Dermis blood vessel endothelial cell (primary cell): ENCODE measurements at regions not wholly inside any gene's neighbourhood (a gene's known extent, or its start where the extent isn't known, plus 50 kb on each side); places are given as distances from the start of the nearest gene placed in this dataset.
"Not testable (repeated sequence)": the region's sequence is repeated elsewhere in the genome, so short reads cannot be mapped to it uniquely, and the experiment has no call there.

Experiments
- DNase-seq: peaks from one replicate; pipeline ENCODE4 v3.0.0; 2010

DNA sequence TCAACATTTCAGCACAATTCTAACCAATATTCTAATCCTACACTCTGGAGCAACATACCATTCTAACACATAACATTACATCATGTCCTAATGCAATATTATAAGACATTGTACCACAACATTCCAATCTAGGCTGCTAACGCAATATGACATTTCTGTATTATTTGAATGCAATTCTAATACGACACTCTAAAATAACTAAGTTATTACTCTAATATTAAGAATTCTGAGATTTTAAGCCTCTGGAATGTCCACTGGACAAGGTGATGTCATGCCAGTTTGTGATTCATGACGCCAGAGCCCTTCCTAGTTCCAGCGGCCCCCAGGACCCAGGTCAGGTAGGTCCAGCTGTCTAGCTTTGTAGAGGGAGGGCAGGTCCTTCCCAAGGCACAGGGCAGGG lies 69.7 kb upstream of the SIRPA start:
- DNase-seq = no peak

DNA sequence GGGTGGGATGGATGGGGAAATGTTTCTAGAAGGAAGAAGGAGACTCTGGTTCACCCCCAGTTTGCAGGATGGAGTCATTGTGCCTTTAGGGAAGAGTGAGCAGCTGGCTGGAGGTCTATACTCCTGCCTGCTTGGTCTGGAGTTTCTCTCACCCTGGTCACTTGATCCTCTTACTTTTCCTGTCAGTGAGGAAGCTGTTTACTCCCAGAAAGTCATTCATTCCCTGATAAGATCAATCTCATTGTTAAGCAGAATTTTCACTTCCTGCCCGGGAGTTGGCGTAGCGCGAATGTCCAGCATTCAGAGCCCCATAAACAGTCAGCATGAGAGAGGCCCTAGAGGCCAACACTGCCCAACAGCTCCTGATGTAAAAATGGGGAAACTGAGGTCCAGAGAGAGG lies 70.4 kb upstream of the SIRPA start:
- DNase-seq = peak; percentile 87

GRCh38 chr20:1824181-1824580 lies 71.0 kb upstream of the SIRPA start:
- no peak for DNase-seq

- DNase-seq = no peak
These were observed 71.8 kb upstream of the SIRPA start for GRCh38 chr20:1823450-1823844.

DNA sequence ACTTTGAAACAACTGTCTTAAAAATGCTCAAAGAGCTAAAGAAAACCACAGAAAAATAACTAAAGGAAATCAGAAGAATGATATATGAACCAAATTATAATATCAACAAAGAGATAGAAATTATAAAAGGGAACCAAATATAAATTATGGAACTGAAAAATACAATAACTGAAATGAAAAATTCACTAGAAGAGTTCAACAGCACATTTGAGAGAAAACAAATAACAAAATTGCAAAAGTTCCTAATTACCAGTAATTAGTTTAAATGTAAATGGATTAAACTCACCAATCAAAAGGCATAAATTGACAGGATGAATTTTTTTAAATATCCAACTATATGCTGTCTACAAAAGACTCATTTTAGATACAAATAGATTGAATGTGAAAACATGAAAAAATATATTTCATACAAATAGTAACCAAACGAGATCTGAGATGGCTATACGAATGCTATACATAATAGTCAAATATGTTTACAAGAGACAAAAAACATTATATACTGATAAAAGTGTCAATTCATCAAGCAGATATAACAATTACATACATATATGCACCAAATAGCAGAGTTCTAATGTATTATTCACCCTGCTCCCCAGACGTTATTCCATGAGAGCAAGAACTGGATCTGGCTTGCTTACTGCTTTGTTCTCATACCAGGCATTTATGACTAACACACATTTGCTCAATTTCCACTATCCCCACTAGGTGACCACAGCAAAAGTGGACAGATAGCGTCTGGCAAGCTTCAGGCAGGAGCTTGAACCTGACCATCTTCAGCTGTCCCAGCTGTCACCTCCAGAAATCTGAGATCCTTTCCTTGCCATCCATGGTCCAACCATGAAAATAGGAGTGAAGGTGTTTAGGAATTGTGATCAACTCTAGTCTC lies 72.4 kb upstream of the SIRPA start:
- DNase-seq = no peak

GRCh38 chr20:1820138-1821079 lies 74.8 kb upstream of the SIRPA start:
- DNase-seq = no peak

DNA sequence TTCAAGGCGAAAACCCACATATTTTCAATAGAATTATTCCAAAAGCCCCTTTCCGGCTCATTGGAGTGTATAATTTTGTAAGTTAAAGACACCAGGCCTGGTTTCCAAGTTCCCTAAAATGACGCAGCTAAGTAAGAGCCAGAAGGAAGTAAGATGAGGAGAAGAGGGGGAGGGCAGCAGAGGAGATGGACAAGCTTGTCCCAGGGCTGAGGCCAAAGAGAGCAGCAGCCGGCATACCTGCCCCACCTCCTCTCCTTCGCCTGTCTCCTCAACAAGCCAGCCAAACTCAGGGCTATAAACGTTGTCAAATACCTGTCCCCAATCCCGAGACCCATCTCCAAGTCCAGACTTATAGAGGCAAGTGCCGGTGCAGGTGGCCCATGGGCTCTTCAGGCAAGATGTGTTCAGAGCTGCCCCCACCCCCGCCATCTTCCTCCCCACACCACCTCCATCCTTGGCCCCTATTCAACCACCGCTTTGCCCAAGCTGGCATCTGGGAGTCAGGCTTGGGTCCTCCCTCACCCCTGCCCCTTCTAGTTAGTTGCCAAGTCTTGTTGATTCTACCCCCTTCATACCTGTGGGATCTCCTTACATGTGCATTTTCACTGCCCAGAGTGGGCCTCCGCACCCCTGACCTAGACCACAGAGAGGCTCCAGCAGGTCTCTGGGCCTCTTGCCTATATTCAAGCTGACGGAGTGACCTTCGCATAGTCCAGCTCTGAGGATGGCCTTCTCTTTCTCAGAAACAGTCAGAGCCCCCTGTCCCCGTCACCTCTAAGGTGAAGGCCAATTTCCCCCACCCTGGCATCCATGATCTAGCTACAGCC lies 75.7 kb upstream of the SIRPA start:
- DNase-seq = no peak

GRCh38 chr20:1818895-1819294 lies 76.3 kb upstream of the SIRPA start:
- no peak for DNase-seq

DNA sequence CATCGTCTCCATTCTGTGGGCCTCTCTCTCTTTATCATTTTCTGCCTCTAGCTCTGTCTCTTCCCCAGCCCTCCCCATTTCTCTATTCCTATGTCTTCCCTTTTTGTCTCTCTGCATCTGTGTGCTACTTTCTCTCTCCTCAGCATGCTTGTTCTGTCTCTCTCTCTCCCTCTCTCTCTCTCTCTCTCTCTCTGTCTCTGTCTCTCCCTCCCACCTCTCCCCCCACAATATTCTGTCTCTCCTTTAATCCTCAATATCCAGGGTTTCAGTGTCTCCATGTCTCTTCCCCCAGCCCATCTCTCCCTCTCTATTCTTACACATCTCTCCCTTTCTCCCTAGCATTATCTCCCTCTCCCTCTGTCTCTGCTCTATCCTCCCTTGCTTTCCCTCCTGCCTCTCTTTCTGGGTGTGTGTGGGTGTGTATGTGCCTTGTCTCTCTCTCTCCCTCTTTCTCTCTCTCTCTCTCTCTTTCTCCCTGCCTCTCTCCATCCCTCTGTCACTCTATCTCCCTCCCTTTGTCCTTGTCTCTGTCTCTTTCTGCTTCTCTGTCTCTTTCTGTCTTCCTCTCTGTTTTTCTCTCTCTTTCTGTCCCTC lies 76.9 kb upstream of the SIRPA start:
- DNase-seq = no peak

- no peak for DNase-seq
These were observed 77.5 kb upstream of the SIRPA start for GRCh38 chr20:1817577-1818211.

GRCh38 chr20:1816384-1817381 lies 78.5 kb upstream of the SIRPA start:
- peak; percentile 80 for DNase-seq

DNA sequence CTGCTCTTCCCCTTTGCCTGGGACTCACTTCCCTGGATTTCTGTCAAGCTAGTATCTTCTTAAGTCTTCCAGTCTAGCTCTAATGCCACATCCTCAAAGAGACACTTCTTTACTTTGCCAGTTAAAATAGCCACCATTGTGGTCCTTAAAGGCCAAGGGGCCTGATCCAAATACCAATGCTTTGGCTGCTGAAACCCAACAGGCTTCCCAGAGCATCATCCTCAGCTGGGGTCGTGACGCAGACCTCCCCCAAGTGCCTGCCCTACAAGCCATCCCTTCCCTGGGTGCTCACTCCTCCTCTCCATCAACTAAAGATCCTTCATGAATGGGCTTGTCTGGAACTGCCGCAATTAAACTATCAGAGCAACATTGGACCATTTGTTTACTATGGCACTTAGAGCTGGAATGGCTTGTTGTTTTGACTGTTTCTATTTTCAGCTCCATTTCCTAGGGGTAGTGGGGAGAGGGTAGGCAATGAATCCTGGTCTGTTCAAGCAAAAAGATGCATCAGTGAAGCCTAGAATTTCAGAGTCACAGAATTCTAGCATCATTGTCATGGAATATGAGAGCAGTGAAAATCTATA lies 79.6 kb upstream of the SIRPA start:
- DNase-seq = no peak

GRCh38 chr20:1814861-1815260 lies 80.3 kb upstream of the SIRPA start:
- not testable (repeated sequence) for DNase-seq

DNA sequence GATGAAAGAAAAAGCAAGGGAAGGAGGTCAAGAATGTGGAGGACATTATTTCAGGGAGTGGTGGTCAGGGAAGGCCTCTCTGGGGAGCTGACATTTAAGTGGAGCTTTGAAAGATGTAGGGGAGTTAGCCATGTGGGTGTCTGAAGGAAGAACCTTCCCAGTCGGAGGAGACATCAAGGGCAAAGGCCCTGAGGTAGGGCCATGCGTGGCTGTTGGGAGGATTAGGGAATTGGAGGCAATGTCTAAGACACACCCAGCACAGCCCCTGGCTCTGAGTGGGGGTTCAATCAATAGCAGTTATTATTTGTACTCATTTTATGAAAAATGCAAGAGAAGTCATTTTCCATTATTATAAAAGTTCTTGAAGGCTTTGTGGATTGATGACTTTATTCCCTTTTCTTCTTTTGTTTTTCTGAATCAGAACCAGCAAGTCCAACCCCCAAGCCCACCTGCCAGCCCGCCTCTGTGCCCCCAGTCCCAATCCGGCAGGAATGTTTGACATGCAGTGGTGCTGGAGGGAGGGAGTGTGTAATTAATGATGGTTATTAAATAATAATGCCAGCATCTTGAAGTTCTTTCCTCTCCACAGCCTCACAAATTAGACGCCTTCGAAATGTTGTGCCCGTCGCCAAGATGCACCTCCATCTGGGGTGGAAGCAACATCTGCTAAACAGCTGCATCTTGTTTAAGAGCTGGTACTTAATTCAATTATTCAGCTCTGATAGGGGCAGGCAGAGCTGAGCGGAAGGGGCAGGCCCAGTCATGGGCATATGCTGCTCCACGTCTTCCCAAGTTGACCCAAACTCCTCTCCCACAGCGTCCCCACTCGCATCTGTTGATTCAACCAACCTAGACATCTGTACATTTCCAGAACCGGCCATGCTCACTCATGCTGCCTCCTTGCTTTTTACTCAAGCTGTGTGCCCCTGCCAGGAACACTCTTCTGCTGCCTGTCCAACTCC lies 81.3 kb upstream of the SIRPA start:
- no peak for DNase-seq

GRCh38 chr20:1813101-1813529 lies 82.1 kb upstream of the SIRPA start:
- peak; percentile 80 for DNase-seq

- no peak for DNase-seq
These were observed 83.3 kb upstream of the SIRPA start for GRCh38 chr20:1811621-1812498.

- peak; percentile 63 for DNase-seq
These were observed 84.1 kb upstream of the SIRPA start for GRCh38 chr20:1810926-1811620.
